NCI-H774 (cell line): ENCODE measurements at regions not wholly inside any gene's neighbourhood (a gene's known extent, or its start where the extent isn't known, plus 50 kb on each side); places are given as distances from the start of the nearest gene placed in this dataset.
"Not testable (repeated sequence)": the region's sequence is repeated elsewhere in the genome, so short reads cannot be mapped to it uniquely, and the experiment has no call there.

ENCODE experiments used
- DNase-seq: peaks from one replicate; lab custom pipeline; 2025; lab: John Stamatoyannopoulos, UW

DNA sequence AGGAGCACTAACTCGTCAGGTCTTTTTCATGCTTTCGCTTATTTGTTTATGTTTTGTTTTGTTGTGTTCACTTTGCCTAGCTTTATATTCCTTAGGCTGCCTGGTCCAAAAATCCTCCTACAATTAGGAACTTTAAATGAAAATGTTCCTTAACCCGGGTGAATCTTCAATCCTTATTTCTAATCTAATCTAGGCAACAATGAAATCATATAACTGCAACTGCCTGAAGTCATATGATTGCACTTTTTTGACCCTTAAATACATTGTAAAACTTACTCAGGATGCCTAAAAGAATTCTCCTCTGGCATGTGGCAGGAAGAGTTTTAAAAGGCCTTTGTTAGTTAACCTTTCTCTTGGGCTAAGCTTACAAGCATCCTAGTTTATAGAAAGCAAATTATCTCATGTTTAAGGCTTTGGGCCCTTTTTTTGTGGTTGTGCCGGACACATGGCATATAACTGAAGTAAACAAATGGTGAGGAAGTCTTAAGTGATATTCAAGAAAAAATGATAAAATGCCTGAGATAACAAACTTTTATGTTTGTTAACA, 279.4 kb downstream of the FAT4 start:
- DNase-seq = no peak

- DNase-seq = not testable (repeated sequence)
These were observed 291.2 kb downstream of the FAT4 start for GRCh38 chr4:125605926-125606325.

- no peak for DNase-seq
These were observed 305.5 kb downstream of the FAT4 start for GRCh38 chr4:125620066-125620860.

DNA sequence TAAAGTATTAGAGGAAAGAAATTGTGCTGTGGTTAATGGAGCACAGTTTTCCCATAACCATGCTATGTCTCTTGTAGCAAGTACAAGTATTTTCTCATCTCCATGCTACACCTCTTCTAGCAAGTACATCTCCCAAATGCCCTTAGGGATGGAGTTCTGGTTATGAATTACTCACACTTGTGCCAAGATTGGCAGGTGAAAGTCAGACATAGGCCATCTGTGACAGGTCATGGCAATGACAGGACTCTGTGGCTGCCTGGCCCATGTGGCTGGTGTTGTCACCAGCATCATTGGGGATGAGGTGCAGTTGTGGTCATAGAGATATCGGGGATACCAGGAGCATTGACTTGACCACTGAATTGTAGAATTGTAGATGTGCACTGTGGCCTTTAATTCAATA, 310.2 kb downstream of the FAT4 start:
- no peak for DNase-seq

- no peak for DNase-seq
These were observed 312.2 kb downstream of the FAT4 start for GRCh38 chr4:125626946-125627345.

DNA sequence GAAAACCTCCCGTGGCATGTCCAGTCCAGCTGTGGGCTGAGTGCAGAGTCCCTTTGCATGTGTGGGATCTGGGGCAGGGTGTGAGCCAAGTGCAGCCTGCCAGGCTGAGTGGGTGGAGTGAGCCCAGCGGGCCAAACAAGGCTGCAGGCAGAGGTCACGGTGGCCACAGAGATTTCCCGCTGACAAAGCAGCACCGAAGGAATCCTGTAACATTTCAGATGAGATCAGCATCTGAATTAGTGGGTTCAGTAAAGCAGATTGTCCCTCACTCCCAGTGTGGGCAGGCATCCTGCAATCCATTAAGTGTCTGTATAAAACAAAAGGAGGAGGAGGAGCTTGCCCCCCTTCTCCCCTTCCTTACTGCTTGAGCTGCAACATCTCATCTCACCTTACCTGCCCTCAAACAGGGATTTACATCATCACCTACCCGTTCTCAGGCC, 324.4 kb downstream of the FAT4 start:
- DNase-seq = no peak

GRCh38 chr4:125641611-125642010, 326.9 kb downstream of the FAT4 start:
- no peak for DNase-seq

GRCh38 chr4:125642645-125643044, 327.9 kb downstream of the FAT4 start:
- DNase-seq = no peak

GRCh38 chr4:125649452-125649851, 334.7 kb downstream of the FAT4 start:
- no peak for DNase-seq

GRCh38 chr4:125650557-125650956, 335.8 kb downstream of the FAT4 start:
- DNase-seq = no peak

GRCh38 chr4:125651707-125652357, 337.1 kb downstream of the FAT4 start:
- DNase-seq = not testable (repeated sequence)

- no peak for DNase-seq
These were observed 344.0 kb downstream of the FAT4 start for GRCh38 chr4:125658773-125659172.

- DNase-seq = no peak
These were observed 349.4 kb downstream of the FAT4 start for GRCh38 chr4:125663896-125664767.

GRCh38 chr4:125666635-125667034, 351.9 kb downstream of the FAT4 start:
- DNase-seq = peak; percentile 14

- no peak for DNase-seq
These were observed 361.4 kb downstream of the FAT4 start for GRCh38 chr4:125676156-125676555.

DNA sequence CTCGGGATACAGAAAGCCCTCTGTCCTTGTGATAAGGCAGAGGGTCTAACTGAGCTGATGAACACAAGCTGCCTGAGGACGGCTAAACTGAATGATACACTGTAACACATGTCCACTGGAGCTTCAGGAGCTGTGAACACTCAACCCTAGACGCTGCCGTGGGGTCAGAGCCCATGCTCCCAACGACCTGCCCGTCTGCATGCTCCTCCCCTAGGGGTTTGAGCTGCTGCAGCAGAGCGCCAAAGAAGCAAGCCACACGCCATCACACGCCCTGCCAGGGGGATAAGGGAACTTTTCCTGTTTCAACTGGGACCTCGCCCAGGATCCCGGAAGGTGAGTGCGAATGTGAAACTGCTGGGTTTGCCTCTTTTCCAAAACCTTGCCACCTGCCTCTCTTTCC, 361.8 kb downstream of the FAT4 start:
- no peak for DNase-seq

- no peak for DNase-seq
These were observed 363.0 kb downstream of the FAT4 start for GRCh38 chr4:125677665-125678307.

DNA sequence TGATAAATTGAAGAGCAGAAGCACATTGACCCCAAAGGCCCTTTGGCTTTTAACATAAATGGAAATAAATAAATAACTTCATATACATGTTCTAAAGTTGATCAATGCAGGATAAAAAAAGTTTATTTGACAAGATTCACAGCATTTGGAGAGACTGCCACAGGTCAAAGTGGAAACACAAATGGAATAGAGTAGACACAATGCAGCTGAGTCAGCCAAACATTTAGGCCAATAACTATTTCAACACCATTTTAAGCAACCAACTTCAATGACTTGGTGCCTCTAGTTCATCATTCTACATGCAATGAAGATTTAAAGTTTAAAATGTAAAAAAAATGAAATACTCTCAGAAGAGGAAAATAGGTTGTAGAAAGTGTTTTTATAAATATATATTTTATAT, 365.2 kb downstream of the FAT4 start:
- DNase-seq = no peak

- DNase-seq = no peak
These were observed 366.5 kb downstream of the FAT4 start for GRCh38 chr4:125681240-125681639.

DNA sequence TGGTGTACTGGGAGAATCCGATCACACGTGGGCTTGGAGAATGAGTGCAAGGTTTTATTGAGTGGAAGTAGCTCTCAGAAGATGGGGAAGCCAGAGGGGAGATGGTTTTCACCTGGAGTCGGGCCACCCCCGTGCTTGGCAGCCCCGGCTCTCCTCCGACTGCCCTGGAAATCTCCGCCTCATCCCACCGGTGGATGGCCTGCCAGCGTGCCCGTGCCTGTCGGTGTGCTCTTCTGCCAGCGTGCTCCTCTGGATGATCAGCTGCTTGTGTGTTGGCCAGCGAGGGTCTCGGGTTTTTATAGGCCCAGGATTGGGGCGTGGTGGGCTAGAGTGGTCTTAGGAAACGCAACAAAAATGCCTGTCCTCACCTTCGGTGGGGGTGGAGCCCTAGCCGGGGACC, 368.0 kb downstream of the FAT4 start:
- no peak for DNase-seq

GRCh38 chr4:125688841-125689240, 374.1 kb downstream of the FAT4 start:
- DNase-seq = no peak

- peak; percentile 18 for DNase-seq
These were observed 375.1 kb downstream of the FAT4 start for GRCh38 chr4:125689805-125690204.
